ENCODE measurements at regions not wholly inside any gene's neighbourhood (a gene's known extent, or its start where the extent isn't known, plus 50 kb on each side); places are given as distances from the start of the nearest gene placed in this dataset.

DNA sequence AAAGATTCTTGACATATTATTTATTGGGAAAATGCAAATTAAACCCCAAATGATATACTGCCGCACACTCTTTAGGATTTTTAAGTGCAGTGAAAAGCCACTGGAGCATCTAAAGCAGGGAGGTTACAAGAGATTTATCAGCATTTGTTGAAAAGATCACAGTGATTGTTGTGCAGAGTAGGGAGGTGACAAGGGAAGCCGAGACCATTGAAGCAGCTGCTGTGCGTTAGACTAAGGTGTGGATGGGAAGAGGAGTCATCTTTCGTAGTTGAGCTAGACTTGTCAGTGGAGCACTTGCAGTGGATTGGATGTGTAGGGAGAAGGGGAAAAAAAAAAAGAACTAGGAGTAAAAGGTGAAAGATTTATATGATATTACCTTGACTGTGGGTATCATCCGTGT lies 854.6 kb downstream of the NTRK3 start:
- TF ChIP-seq, protein P1, sequence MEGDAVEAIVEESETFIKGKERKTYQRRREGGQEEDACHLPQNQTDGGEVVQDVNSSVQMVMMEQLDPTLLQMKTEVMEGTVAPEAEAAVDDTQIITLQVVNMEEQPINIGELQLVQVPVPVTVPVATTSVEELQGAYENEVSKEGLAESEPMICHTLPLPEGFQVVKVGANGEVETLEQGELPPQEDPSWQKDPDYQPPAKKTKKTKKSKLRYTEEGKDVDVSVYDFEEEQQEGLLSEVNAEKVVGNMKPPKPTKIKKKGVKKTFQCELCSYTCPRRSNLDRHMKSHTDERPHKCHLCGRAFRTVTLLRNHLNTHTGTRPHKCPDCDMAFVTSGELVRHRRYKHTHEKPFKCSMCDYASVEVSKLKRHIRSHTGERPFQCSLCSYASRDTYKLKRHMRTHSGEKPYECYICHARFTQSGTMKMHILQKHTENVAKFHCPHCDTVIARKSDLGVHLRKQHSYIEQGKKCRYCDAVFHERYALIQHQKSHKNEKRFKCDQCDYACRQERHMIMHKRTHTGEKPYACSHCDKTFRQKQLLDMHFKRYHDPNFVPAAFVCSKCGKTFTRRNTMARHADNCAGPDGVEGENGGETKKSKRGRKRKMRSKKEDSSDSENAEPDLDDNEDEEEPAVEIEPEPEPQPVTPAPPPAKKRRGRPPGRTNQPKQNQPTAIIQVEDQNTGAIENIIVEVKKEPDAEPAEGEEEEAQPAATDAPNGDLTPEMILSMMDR (IDR thresholded peaks at IDR 0.05; ENCODE audit: insufficient read depth, low read length), result no peak
- no peak for TF ChIP-seq POLR2AphosphoS5 (IDR thresholded peaks at IDR 0.05; ENCODE audit: low read depth)

All from HL-60 (cell line).